ENCODE measurements at regions not wholly inside any gene's neighbourhood (a gene's known extent, or its start where the extent isn't known, plus 50 kb on each side); places are given as distances from the start of the nearest gene placed in this dataset.
A peak's percentile ranks its signal among the peaks of the same experiment; 100 is the strongest.
"Not testable (repeated sequence)": the region's sequence is repeated elsewhere in the genome, so short reads cannot be mapped to it uniquely, and the experiment has no call there.

DNA sequence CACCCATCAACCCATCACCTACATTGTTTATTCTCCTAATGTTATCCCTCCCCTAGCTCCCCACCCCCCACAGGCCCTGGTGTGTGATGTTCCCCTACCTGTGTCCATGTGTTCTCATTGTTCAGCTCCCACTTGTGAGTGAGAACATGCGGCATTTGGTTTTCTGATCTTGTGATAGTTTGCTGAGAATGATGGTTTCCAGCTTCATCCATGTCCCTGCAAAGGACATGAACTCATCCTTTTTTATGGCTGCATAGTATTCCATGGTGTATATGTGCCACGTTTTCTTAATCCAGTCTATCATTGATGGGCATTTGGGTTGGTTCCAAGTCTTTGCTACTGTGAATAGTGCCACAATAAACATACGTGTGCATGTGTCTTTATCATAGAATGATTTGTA is 118.1 kb upstream of the IER5L start:
- DNase-seq: not testable (repeated sequence)

DNA sequence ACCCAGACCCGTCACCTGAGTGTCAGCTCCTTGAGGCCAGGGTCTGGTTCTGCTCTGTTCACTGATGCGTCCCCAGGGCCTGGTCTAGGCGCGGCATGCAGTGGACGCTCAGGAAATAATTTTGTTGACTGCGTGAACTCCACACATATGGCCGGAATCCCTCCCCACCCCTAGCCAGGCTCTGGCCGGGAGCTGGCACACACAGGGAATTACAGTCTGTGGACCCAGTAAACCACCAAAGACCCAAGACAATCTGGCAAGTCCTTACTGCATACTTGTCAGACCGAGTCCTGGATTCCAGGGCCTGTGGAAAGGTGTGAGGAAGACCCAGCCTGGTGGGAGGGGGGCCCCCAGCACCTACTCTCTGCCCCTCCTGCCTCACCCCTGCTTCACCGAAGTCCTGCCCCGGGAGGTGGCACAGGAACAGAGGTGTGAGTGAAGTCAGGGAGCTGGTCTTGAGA is 113.0 kb upstream of the IER5L start:
- no peak for DNase-seq

DNA sequence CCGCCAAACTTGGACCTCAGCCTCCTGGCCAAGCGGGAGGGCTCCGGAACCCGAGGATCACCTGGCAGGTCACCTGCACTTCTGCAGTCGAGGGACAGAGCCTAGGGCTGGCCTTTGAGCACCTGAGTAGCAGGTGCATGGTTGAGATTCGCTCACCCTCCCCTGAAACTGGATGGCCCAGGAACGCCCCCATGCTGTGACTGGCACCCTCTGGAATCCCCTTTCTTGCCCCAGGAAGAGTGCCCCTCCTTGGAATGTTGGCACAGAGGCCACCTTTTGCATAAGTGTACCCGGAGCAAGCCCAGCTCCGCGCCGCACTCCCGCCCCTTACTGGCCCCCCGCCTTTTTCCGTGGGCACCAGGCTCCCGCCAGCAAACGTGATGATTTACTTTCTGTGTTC is 112.5 kb upstream of the IER5L start:
- no peak for DNase-seq

DNA sequence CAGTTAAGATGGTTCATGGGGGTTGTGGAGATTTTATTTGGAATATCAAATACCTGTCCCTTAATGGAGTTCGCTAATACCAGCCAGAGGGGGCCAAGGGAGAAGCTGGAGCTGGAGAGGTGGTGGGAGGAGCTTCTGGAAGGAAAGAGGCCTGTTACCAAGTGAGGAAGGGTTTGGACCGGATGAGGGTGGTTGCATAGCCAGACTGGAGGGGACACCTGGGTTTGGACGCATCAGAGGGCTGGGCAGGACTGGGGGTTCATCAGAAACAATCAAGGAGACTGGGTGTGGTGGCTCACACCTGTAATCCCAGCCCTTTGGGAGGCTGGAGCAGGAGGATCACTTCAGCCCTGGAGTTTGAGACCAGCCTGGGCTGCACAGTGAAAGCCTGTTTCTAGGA is 111.8 kb upstream of the IER5L start:
- no peak for DNase-seq

DNA sequence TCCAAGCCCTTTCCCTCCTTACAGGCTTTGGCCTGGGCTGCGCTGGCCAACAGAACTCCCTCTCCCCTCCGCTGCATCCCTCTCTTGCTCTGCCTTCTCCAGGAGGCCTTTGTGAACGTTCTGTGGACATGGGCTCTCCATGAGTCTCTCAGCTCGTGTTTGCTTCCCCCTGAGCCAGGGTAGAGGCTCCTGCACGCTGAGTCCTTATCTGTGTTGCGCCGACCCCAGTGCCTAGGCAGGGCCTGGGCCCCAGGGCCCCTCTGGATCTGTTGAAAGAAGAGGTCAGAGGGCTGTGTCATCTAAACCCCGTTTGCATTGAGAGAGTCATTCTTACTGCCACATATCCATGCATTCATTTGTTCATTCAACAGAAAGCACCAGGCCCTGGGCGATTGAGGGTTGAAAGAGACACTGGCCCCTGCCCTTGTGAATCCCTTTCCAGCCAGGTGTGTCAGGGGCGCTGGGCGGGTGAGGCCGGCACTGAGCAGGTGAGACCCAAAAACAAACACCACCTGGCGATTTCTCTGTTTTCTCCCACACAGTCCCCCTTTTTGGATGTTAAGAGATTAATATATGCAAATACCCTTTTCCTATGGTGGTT is 111.2 kb upstream of the IER5L start:
- DNase-seq: peak; percentile 75

DNA sequence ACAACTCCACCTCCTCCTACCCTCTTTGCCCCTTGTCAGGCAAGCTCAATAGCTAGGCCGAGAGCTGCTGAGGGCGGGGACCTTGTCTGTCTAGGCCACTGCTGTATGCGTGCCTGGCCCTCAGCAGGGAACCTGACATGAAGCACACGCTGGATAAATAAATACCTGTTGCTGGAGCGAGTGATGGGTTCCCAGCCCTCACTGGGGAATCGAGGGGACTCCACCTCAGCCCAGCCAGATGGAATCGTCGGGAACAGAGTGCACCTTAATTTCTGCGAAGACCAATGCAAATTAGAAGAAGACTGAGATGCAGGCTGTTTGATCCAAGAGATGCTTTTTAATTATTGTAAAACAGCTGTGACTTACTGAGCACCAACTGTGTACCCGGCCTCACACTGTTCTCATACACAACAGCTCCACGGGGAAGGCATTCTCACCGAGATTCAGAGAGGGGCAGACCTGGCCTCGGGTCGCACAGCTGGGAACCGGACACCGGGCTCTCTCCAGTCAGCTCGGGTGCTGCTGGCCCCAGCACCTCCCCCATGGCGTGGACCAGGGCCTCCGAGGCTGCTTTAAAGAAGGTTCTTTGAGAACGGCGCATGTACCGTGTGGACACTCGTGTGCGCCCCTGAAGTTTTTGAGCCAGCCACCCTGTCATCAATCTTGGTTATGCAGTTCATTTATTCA is 109.7 kb upstream of the IER5L start:
- DNase-seq: no peak

DNA sequence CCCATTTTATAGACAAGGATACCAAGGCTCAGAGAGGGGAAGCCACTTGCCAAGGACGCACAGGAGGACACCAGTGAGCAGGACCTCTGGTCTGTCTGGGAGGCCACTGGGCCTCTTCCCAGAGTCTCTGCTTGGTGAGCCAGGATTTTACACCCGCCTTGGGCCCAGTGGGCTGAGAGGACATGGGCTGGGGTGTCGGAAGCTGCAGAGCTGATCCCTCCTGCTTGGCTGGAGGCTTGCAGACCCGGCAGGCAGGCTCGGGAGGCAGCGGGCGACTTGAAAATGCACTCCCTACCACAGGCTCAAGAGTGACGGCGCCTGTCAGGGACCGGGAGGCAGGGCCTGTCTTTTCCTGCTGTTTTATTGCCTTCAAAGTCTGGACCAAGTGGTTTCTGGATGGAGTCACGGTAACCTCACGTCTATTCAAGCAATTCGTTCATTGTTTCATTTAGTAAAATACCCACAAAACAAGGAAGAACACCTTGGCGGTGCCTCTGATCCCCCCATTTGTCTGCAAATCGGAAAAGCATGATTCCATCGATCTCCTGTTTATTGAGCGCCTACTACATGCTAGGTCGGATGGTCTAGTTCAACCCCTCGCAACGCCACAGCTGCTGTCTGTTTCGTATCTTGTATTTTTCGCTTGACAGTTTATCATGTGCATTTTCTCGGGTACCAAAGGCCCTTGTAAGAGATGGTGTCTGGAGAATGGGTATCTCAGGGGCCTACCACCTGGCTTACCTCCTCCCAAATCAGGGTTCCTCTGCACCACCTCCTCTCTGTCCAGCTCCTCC is 108.1 kb upstream of the IER5L start:
- no peak for DNase-seq

DNA sequence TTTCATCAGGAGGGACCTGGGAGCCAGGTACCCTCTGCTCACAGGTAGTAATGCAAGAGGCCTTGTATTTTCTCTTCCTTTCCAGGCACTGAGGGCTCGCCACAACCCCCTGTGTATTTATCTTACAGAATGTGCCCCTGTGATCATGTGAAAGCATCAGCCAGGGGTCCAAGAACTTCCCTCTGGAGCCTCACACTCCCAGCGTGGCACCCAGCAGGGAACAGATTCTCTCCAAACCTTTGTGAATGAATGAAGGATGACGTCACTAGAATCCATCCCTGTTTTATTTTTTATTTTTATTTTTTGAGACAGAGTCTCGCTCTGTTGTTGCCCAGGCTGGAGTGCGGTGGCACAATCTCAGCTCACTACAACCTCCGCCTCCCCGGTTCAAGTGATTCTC is 107.3 kb upstream of the IER5L start:
- DNase-seq: no peak

DNA sequence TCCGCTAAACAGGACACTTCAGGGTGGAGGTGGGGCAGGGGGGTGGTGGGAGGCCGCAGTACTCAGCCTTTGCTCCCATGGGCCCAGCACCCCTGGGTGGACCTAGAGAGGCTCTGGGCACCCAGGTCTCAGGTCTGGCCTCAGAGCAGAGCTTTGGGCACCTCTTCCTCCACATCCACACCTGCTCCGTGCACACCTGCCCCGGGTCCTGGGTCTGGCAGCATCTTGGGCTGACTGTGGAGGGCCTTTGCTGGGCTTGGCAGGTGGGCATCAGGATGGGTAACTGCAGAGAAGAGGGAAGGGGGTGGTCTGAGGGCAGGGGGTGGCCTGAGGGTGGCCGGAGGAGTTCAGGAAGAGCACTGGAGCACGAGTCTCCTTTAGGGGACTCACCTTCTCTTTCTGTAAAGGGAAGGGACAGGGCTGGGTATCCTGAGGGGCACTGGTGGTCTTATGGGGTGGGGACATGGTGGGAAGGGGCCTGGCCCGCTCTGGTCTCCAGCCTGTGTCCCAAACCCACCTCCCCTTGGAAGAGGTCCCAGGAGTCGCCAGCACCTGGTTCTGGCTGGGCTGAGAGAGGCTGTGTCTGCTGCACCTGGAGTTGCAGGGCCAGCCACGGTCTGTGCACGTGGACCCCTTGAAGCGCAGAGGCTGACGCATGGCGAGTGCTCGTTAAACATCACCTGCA is 106.7 kb upstream of the IER5L start:
- no peak for DNase-seq

DNA sequence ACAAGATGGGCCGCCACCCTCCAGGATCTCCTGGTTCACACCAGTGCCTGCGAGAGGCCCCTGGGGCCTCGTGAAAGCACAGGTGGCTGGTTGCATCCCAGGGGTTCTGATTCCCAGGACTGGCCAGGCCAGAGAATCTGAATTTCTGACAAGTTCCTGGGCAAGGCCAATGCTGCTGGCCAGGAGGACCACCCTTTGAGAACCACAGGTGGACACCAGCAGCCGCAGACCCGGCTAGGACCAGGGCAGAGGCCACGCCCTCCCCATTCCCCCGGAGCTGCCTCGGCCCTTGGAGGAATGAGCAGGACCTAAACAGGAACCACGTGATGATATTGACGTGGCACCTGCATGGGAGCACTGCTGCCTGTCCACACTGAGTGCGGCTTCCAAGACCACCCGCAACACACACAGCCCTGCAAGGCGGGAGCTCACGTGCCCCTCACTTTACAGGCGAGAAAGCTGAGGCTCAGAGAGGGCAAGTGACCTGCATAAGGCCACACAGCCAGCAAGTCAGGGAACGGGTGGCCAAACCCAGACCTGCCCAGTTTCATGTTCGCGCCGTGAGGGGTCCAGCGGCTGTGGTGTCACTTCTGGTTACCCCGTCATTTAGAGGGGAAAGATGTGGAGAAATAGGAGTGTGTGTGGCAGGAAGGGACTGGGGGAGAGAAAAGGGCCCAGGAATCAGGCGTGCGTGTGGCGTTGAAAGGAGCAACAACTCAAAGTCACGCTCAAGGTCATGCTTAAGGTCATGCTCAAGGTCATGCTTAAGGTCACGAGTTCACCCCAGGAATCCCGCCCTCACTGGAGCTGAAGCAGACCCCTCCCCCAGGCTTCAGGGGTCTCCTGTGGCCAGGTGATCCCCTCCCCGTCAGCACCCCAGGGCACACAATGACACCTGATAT is 105.9 kb upstream of the IER5L start:
- no peak for DNase-seq

DNA sequence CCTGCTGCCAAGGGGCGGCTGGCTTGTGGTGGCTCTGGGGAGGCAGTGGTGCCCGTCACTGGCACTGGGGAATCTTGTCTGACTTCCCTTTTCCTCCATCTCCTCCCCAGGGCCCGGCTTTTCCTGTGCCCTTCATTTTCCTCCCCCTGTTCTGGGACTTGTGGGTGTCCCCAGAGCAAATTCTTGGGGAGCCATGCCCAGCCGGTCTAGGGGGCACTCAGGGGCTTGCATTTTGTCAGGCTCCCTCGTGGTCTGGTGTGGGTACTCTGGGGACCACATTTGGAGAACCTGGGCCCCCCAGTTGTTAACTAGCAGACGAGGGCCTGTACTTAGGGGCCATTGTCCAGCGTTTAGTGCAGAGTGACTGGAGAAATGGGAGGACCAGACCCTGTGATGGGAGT is 105.2 kb upstream of the IER5L start:
- DNase-seq: no peak

DNA sequence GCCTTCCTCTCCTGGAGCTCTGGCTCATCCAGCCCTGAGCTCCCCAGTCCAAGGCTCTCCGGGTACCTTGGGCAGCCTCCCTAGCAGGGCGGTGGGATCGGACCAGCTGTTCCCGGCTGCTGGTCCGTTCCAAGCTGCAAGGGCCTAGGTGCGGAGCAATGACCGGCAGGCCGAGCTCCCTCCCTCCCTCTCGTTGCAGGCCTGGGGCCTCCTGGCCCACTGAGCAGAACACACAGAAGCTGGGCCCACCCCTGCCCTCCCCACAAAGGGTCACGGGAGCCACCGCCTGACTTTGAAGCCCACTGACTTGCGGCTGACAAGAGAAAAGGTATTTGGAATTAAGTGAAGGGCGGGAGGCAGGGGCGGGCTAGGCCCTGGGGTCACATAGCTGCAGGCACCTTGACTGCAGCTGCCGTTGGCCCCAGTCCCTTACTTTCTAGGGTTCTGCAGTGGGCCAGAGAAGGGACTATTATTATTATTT is 104.7 kb upstream of the IER5L start:
- DNase-seq: no peak

DNA sequence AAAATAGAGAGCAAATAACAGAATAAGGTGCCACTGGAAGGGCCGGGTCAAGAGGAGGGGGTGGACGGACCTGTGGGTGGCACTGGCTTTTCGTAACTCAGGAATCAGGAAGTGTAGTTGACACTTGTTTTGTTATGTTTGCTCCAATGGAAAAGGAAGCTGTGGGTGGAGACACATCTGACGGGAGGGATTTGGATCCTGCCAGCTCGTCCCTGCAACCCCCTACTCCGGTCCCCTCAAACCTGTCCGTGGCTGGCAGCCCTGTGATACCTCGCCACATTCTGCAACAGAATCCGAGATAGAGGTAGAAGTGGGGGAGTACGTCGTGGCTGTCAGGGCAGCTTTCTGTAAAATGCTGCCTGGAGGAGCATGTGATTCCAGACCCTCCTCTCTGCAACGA is 104.2 kb upstream of the IER5L start:
- DNase-seq: no peak

DNA sequence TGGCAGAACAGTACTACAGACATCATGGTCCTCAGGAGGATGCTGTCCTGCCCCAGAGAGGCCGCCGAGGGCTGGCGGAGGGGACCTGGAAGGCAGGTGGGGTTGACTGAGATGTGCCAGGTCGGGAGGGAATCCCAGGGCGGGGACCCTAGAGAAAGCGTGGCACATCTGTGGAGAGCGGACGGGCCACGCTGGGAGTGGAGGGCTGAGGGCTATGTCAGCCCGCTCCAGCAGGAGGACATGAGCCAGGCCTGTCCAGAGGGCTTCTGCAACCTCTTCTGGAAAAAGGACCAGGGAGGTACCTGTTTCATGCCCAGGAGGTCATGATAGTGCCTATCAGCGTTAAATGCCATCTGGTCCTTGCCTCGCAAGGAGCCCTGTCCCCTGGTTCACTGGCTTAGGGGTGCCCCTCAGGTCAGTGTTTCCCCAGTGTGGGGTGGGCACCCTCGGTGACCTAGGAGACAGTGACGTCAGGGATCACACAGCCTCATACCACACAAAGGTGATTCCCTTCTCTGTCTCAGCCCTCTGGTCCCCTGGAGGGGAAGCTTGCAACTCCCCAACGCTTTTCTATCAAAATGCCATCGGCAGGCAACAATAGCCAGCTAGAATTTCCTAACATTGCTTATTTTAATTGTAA is 103.6 kb upstream of the IER5L start:
- DNase-seq: no peak

DNA sequence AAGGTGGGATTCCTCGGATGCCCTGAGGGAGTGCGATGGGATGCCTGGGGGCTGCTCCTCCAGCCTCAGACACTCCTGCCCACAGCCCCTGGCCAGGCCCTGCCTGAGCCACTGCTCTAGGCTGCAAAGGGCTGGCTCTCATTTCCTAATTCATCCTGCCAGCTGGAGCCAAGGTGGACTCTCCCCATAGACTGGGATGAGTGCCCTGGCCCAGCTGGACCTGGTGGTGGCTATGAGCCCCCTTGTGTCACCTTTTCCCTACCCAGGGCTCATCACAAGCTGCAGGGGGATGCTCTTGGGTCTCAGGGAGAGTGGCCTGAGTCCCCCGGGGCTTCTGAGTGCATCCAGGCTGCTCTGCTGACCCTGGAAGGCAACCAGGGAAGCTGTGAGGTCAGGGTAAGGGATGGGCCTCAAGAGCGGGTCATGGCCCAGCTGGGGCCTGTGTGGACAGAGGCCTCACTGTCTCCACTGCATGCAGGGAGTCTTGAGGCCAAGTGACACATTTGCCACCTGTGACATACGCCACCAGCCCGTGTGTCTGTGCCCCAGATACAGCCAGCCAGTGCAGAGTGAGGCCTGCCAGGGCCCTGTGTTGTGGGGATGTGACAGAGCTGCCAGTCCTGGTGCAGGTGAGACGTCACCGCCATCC is 102.7 kb upstream of the IER5L start:
- DNase-seq: no peak

DNA sequence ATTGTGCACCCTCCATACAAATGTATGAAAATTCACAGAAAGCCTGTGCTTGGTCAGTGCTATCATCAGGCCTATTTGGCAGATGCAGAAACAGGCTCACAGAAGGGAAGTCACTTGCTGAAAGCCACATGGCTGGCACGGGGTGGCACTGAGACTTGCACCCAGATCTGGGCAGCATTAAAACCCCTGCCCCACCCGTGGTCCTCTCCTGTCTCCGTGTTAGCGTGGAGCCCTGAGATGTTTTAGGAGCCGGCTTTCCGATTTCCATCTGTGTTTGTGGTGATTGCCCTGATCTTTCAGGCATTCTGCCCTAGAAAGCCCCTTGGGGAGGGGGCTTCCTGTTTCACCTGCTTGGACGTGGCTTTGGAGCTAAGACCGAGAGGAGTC is 102.2 kb upstream of the IER5L start:
- no peak for DNase-seq

DNA sequence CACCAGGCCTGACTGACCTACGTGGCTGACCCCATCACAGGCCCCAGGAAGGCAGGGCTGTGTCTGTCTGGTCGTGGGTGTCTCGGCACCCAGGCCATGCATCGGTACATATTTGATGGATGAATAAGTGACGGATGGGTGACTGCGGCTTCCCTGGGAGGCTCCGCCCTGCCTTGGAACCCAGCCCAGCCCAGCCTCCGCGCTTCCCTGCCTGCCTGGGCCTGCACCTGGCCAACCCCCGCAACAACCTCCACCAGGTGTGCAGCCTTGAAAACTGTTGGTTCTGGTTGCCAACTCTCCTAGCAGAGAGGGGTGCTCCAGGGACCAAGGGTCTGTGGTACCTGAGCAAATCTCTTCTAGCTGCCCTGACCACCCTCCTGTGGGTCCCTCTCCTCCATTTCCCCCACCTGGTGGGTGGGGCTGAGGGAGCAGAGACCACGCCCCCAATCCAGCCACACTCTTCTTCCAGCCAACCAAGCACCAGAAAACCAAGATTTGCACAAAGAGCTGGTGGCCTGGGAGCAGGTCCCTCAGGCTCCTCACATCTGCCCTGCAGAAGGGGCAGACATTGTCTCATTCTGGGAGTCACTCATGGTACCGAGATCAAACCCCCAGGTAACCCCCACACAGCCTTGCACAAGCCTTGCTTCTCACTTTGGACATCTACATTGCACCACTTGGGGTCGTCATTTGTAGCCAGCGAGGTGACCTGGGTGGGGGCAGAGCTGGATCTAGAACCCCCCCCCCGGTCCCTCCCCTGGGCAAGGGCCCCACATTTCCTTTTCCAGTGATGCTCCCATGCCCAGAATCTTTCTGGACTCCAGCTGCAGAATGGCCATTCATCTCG is 100.6 kb upstream of the IER5L start:
- DNase-seq: peak; percentile 71

DNA sequence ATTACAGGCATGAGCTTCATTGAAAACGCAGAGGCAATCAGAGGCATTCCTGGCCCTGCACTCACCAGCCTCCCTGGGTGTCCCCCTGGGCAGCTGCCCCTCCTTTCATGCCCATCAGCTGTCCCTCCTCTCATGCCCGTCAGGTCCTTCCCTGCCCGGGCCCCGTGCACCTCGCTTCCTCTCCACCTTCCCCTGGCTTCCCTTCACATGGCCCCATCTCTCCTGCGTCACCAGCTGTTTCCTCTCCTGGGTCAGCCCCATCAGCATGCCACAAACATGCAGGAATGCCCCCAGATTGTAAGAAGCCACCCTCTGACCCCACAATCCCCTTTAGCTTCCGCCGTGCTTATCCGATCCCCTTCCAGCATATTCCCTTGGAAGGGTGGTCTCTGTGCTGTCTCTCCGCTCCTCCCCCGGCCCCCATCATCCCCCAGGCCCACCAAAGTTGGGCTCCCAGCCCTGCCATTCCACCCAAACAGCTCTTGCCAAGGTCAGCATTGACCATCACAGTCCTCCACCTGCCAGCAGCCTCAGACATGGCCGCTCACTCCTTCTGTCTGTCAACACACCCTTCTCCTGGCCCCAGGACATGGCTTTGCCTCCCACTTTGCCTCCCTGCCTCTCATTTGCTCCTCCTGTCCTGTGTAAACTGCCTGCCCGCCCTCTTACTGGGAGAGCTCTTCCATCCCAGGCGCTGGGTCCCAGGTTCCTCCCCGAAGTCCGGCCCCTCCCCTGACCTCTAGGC is 98.6 kb upstream of the IER5L start:
- no peak for DNase-seq

DNA sequence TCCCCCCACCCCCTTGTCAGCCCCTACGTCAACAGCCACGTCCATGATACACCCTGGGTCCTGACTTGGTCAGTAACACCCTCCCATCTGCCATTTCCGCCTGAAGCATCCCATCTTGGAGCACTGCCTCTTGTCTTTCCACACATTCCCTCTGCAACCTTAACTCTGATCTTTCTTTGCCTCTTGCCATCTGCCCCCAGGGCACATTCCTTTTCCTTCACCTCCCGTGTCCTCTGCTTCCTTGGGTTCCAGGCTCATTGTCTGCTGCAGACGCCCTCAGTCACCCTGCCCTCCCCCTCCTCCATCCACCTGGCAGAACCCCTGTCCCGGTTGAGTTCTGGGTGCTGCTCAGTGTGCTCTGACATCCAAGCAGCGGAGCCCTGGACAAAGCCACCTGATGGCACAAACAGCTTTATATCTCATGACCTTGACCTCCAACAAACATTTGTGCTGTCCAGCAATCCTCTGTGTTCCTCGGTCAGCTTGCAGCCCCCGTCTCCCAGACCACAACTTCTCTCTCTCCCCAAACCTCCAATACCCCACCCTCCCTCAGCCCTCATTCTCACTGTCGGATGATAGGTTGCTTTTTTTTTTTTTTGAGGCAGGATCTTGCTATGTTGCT is 97.7 kb upstream of the IER5L start:
- DNase-seq: no peak

Data from NCI-H526 treated with DMSO at 0.1 percent for 48 hours (cell line).